ENCODE measurements at regions not wholly inside any gene's neighbourhood (a gene's known extent, or its start where the extent isn't known, plus 50 kb on each side); places are given as distances from the start of the nearest gene placed in this dataset.

DNA sequence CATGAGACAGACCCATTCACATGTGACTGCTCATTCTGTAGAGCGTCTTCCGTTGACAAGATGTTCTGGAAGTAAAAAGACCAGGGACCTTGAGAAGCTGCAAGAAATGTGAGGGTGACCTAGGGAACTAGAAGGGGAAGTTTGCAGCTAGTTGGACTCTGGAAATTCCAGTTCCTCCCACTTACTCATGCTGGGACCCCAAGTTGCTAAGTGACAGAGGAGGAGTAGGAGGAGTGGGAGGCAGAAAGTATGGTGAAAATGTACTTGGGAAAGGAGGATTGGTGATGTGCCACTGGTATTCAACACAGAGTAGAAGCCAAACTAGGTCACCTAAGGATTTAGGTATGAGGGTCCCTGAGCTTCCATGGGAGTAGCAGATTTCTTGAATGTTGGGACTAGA is 132.4 kb downstream of the KCNA5 start:
- DNase-seq (no peak), ATAC-seq (no peak)
- Mint-ChIP-seq H3K27me3 (peaks cover 6% of the 10 kb centered on the region), H3K27ac (no peak overlapping the region), H3K9me3 (peaks cover 4% of the 10 kb centered on the region), H3K4me1 (no peaks in the 10 kb centered on the region), H3K4me3 (no peak overlapping the region), H3K36me3 (ENCODE audit: low read depth) (no peaks in the 10 kb centered on the region)

DNA sequence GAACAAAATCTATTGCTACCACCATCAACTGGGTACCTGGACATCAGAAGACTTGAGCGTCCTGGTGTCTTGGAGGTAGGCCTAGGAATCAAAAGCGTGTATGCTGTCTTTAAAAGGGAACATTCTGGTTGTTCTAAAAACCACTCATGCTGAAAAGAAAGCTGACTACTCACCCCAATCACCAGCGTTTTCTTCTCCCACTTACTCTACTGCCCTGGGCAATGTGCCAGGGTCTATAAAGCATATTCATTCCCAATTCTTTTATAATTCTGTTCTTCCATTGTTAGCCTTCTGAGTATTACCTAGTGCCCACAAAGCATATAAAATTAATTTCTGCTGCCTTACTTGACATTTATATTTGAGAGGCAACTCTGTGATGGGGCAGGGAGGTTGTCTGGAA is 133.4 kb downstream of the KCNA5 start:
- H3K9me3 Mint-ChIP-seq: peaks cover 4% of the 10 kb centered on the region
- H3K36me3 Mint-ChIP-seq (ENCODE audit: low read depth): no peaks in the 10 kb centered on the region
- H3K4me1 Mint-ChIP-seq: no peaks in the 10 kb centered on the region
- H3K4me3 Mint-ChIP-seq: no peak overlapping the region
- H3K27ac Mint-ChIP-seq: no peak overlapping the region
- ATAC-seq (no peak), DNase-seq (no peak)
- peaks cover 6% of the 10 kb centered on the region for H3K27me3 Mint-ChIP-seq

DNA sequence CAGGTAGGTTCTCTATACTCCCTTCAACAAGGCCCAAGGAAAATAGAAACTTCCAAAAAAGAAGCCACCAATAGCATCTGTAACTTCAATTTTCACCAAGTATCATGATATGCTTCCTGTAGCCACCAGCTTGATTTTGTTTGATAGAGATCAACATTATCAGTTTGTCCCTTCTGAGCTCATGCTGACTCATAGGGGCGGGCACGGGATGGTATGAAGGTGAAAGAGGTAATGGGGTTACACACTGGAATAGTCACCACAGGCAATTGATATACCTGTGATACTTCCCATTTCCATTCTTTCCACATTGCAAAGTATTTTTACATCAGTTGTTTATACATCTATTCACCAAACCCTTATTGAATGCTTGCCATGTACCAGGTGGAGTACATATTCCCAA is 134.1 kb downstream of the KCNA5 start:
- Mint-ChIP-seq H3K27me3 (peaks cover 5% of the 10 kb centered on the region), H3K27ac (no peak overlapping the region), H3K4me3 (no peak overlapping the region), H3K4me1 (no peaks in the 10 kb centered on the region), H3K36me3 (ENCODE audit: low read depth) (no peaks in the 10 kb centered on the region), H3K9me3 (peaks cover 4% of the 10 kb centered on the region)
- ATAC-seq (no peak), DNase-seq (no peak)

DNA sequence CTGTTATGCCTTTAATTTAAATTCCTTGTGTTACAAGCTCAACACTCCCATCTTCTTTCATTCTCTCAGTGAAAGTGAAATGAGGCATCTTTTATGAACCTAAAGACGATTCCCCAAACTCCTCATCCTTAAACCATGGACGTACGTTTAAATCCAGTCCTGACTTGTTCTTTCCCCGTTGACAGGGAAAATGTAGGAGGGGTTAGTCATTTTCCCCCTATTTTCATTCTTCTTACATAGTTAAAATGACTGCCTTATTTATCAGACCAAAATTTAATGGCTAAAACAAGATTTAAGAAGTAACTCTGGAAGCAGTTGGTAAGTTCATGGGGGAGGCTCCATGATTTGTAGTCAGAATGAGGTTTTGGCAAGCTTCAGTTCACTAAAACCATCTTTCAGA is 134.9 kb downstream of the KCNA5 start:
- no peak for ATAC-seq
- Mint-ChIP-seq H3K36me3 (ENCODE audit: low read depth) (no peaks in the 10 kb centered on the region), H3K9me3 (peaks cover 4% of the 10 kb centered on the region), H3K27ac (no peak overlapping the region), H3K27me3 (peaks cover 5% of the 10 kb centered on the region), H3K4me1 (no peaks in the 10 kb centered on the region), H3K4me3 (no peak overlapping the region)
- DNase-seq: no peak

DNA sequence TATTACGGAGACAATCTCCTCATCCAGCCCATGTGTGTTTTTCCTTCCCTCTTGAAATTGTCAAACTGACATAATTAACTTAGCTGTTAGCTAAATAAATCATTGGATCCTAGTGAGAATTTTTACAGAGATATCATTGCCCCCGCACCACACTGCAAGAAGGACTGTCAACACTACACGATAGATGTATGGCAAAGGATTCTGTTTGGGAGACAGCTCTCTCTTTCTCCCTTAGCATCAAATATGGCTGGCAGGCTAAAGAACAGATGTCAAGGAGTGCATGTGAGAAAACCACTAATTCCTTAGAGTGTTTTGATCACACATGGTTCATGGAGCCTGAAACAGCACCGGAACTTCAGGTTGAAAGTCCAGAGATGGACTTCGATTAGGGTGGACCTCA is 136.8 kb downstream of the KCNA5 start:
- no peak for DNase-seq
- H3K27ac Mint-ChIP-seq: no peak overlapping the region
- H3K36me3 Mint-ChIP-seq (ENCODE audit: low read depth): no peaks in the 10 kb centered on the region
- H3K4me3 Mint-ChIP-seq: no peak overlapping the region
- ATAC-seq: no peak
- H3K4me1 Mint-ChIP-seq: no peaks in the 10 kb centered on the region
- H3K27me3 Mint-ChIP-seq: peaks cover 6% of the 10 kb centered on the region
- no peaks in the 10 kb centered on the region for H3K9me3 Mint-ChIP-seq

DNA sequence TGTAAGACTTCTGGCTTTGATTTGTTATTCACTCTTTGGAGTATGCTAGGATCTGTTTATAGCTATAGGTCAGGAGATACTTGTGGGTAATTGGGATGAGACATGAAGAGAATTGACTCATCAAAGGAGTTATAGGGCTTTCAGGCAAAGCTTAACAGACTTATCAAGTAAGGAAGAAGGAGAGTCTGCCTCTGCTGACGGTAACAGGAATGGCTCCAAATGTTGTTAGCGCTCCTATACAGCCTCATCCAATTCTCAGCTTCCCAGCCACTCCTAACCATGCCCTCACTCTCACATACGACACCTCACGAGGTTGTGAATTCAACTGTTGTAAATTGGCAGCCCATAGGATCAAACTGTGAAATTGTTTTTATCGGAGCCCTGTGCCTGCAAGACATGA is 140.5 kb downstream of the KCNA5 start:
- H3K36me3 Mint-ChIP-seq (ENCODE audit: low read depth): no peaks in the 10 kb centered on the region
- ATAC-seq (no peak), DNase-seq (no peak)
- no peak overlapping the region for H3K27ac Mint-ChIP-seq
- H3K9me3 Mint-ChIP-seq: no peaks in the 10 kb centered on the region
- peaks cover 7% of the 10 kb centered on the region for H3K27me3 Mint-ChIP-seq
- H3K4me3 Mint-ChIP-seq: no peak overlapping the region
- H3K4me1 Mint-ChIP-seq: no peaks in the 10 kb centered on the region

DNA sequence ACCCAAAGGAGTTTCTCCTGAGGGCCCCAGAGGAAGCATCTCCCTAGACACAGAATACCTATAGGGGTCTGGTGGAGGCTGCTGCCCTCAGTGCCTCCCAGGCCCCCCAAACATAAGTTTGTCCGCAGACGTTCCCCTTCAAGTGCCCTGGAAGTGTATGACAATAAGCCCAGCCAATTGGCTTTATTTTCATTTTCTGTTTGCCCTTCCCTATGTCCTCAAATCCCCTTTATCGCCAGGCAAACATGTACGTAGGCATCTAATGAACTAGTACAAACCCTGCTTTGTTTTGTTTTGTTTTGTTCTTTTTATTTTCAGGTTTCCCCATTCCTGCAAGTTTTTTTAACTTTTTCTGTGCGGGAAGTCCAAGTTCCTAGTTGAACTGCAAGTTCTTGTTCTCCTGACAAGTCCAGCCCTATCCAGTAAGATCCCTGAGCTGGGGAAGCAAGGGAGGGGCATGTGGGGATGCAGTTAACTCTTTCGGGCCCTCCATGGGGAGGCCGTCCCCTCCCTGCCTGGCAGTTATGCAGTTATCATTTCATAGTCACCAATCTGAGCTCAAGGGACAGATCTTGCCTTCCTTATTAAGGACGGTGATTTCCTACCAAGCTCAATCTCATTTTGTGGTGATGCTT is 141.9 kb downstream of the KCNA5 start:
- Mint-ChIP-seq H3K27me3 (peaks cover 5% of the 10 kb centered on the region), H3K4me1 (no peaks in the 10 kb centered on the region), H3K36me3 (ENCODE audit: low read depth) (no peaks in the 10 kb centered on the region), H3K27ac (no peak overlapping the region), H3K4me3 (no peak overlapping the region), H3K9me3 (no peaks in the 10 kb centered on the region)
- ATAC-seq: no peak
- DNase-seq: no peak

DNA sequence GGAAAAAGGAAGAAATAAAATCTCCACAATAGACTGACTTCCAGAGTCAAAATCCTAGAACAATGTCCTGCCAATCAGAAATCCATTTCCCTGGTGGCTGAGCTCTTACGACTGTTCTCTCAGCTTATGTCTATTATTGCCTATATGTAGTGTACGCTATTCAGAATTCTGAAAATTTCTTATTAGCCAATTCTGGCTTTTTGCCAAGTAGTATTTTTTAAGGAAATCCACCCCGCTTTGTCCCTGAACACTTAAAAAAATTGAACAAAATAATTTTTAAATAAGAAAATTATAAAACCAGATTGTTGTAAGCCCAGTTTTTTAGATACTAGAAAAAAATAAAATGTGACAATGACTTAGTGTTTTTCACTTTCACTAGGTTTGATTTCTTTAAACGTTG is 143.0 kb downstream of the KCNA5 start:
- DNase-seq (no peak), ATAC-seq (no peak)
- Mint-ChIP-seq H3K4me3 (no peak overlapping the region), H3K9me3 (no peaks in the 10 kb centered on the region), H3K27ac (no peak overlapping the region), H3K27me3 (peaks cover 5% of the 10 kb centered on the region), H3K4me1 (no peaks in the 10 kb centered on the region), H3K36me3 (ENCODE audit: low read depth) (no peaks in the 10 kb centered on the region)

DNA sequence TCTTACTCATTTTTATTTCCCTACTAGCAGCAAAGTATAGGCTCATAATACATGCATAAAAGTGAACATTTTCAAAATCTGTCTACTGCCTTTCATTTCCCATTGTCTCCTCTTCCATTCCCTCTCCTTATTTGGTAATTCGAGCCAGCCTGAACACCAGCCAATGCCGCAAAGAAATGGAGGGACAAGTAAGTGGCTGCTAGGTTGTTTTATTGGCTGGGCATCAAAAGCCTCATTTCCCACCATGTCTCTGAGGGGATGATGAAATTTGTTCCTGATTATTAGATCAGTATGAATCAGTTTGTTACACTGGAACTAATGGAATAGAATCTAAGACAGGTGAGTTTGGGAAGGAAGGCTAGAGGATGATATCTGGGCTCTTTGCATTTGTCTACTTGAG is 143.5 kb downstream of the KCNA5 start:
- Mint-ChIP-seq H3K4me1 (no peaks in the 10 kb centered on the region), H3K4me3 (no peak overlapping the region), H3K9me3 (no peaks in the 10 kb centered on the region), H3K27me3 (peaks cover 5% of the 10 kb centered on the region), H3K27ac (no peak overlapping the region), H3K36me3 (ENCODE audit: low read depth) (no peaks in the 10 kb centered on the region)
- no peak for DNase-seq
- ATAC-seq: no peak

DNA sequence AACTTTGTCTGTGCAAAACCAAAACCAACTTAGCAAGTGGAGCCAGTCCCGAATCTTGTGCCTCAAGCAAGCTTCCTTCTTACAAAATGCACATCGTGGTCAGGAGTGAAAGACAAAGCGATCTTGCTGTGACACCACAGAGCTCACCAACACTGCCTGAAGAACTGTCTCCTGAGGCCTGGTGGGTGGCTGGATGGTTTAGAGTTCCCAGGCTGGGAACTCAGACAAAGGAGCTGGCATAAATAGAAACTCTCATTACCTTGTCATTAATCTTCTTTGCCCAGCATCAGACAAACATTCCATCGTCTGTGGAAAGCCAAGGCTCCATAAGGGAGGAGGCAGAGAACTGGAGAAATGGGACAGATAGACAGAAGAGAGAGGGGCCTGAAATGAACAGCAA is 144.8 kb downstream of the KCNA5 start:
- Mint-ChIP-seq H3K4me3 (no peak overlapping the region), H3K9me3 (no peaks in the 10 kb centered on the region), H3K36me3 (ENCODE audit: low read depth) (no peaks in the 10 kb centered on the region), H3K4me1 (no peaks in the 10 kb centered on the region), H3K27me3 (peaks cover 2% of the 10 kb centered on the region), H3K27ac (no peak overlapping the region)
- ATAC-seq: no peak
- no peak for DNase-seq

DNA sequence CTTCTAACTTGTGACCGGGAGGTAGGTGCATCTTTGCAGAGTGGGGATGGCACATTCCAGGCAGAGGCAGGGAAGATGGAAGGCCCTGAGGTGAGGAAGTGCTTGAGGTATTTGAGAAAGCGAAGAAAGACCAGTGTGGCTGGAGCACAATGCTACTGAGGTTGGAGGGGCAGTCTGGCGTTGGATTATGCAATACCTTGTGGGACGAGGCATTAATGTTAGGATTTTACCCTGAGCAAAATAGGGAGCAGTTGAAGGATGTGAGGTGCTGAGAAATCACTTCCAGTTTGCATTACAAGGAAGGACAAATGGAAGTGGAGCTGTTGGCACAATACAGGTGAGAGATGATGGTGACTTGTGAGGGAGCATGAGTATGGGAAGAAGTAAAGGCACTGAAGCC is 145.5 kb downstream of the KCNA5 start:
- Mint-ChIP-seq H3K4me1 (no peaks in the 10 kb centered on the region), H3K4me3 (no peak overlapping the region)
- ATAC-seq: no peak

DNA sequence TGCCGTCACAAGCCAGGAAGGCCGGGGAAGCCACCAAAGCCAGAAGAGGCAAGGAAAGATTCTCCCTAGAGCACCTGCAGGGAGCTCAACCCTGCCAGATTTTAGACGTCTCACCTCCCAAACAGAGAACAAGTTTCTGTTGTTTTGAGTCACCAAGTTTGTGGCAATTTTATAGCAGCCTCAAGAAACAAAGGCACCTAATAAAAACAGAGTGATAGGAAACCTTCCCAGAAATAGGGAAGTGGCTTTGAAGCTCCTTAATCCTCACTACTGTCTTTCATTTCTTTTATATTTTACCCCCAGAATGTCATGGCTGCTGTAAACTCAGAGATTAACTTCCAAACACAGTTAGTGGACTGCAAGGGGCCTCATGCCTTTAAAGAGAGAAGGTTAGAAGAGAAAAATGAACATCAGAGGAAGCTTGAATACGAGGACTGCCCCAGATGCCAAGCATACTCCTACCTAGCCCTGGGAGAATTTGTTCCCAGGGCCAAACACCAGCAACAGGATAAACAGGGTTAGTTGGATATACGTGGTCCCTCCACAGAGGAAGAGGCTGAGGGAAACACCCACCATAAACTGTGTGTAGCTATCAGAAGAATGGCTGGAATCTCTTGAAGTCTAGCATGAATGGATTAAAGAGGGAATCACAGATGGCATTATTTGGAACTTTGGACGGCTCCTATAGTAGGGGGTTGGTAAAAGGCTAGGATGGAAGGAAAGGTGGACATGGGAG is 148.3 kb downstream of the KCNA5 start:
- ATAC-seq: no peak
- Mint-ChIP-seq H3K4me3 (no peak overlapping the region), H3K4me1 (no peaks in the 10 kb centered on the region), H3K27me3 (peaks cover 6% of the 10 kb centered on the region), H3K27ac (no peak overlapping the region), H3K9me3 (no peaks in the 10 kb centered on the region), H3K36me3 (ENCODE audit: low read depth) (no peaks in the 10 kb centered on the region)
- no peak for DNase-seq

More for the DNA sequence above, 145.5 kb downstream of the KCNA5 start:
- no peak overlapping the region for H3K27ac Mint-ChIP-seq
- no peaks in the 10 kb centered on the region for H3K9me3 Mint-ChIP-seq
- H3K36me3 Mint-ChIP-seq (ENCODE audit: low read depth): no peaks in the 10 kb centered on the region
- peaks cover 2% of the 10 kb centered on the region for H3K27me3 Mint-ChIP-seq
- DNase-seq: no peak

DNA sequence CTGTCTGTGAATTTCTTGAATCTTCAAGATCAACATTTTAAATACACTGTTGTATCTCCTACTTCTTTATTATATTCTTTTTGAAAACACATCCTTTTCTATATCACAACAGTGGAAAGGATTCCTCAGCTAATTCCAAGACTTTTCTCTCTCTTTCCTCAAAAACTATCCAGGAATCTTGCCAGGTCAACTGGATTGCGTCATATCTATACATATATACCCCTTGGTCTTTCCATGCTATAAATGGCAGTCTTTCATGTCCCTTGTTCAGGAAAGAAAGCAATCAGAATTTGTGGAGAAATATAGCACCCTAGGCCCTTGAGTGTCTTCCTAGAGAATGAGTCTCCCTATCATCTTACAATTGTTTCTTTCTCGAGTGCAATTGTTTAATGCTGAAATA is 149.0 kb downstream of the KCNA5 start:
- Mint-ChIP-seq H3K27me3 (peaks cover 9% of the 10 kb centered on the region), H3K36me3 (ENCODE audit: low read depth) (no peaks in the 10 kb centered on the region), H3K27ac (no peak overlapping the region), H3K4me3 (no peak overlapping the region), H3K4me1 (no peaks in the 10 kb centered on the region), H3K9me3 (no peaks in the 10 kb centered on the region)
- ATAC-seq: no peak
- DNase-seq: no peak

DNA sequence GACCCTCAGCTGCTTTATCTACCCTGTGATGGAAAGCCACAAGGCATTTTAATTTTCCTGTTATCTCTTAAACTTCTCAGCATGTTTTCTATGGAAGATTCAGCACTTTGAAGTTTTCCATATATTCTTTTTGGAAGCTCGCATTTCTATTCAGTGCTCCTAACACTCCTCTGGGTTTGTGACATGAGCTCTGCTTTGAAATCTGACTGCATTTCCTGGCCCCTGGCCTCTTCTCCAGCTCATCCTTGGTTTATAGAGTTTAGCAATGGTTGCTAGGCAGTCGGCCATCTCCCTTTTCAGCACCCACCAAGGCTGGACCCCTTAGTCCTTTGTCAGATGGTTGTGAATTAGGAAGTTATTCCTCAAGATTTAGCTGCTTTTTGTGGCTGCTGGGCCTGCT is 150.6 kb downstream of the KCNA5 start:
- peaks cover 13% of the 10 kb centered on the region for H3K27me3 Mint-ChIP-seq
- ATAC-seq (no peak), DNase-seq (no peak)
- H3K4me3 Mint-ChIP-seq: no peak overlapping the region
- H3K36me3 Mint-ChIP-seq (ENCODE audit: low read depth): no peaks in the 10 kb centered on the region
- H3K4me1 Mint-ChIP-seq: no peaks in the 10 kb centered on the region
- H3K27ac Mint-ChIP-seq: no peak overlapping the region
- no peaks in the 10 kb centered on the region for H3K9me3 Mint-ChIP-seq

DNA sequence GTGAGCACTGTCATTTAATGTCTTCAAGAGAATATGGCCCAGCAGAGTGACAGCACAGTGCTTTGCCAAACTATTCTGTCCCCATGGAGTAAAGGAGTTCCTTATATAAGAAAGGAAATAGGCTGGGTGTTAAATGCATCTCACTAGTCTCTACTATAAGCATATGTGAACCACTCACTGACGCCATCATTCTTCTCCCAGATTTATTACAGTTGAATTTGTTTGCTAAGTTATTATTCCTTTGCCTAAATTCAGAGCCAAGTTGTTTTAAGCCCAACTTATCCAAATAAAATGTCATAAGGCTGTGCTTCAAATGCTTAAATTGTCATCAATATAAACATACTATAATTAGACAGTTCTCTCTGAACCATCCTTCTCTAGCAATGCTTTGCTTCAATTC is 151.6 kb downstream of the KCNA5 start:
- no peak overlapping the region for H3K4me3 Mint-ChIP-seq
- no peaks in the 10 kb centered on the region for H3K9me3 Mint-ChIP-seq
- no peak for ATAC-seq
- no peak overlapping the region for H3K27ac Mint-ChIP-seq
- no peak for DNase-seq
- no peaks in the 10 kb centered on the region for H3K36me3 Mint-ChIP-seq (ENCODE audit: low read depth)
- peaks cover 17% of the 10 kb centered on the region for H3K27me3 Mint-ChIP-seq
- no peaks in the 10 kb centered on the region for H3K4me1 Mint-ChIP-seq

DNA sequence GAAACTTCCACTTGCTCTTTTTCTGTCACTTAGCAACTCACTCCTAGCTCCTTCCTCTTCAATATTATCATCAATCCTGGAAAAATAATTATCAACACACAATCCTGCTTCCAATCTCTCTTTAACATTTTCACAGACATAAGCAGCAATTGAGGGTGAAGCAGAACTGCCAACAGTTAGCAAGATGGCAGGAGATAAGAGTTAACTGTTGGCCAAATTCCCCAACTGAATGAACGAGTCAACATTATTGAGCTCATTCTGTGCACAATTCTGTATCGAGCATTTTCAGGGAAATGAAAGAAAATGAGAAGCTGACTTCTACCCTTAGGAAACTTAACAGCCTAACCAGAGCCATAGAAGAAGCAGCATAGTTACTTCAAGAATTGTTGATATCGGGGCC is 152.0 kb downstream of the KCNA5 start:
- Mint-ChIP-seq H3K4me3 (no peak overlapping the region), H3K27ac (no peak overlapping the region), H3K4me1 (no peaks in the 10 kb centered on the region), H3K9me3 (no peaks in the 10 kb centered on the region), H3K36me3 (ENCODE audit: low read depth) (no peaks in the 10 kb centered on the region), H3K27me3 (peaks cover 17% of the 10 kb centered on the region)
- no peak for DNase-seq
- ATAC-seq: no peak
